A673 (cell line): ENCODE measurements at regions not wholly inside any gene's neighbourhood (a gene's known extent, or its start where the extent isn't known, plus 50 kb on each side); places are given as distances from the start of the nearest gene placed in this dataset.

Experiments used
- BruUV-seq: library from RNA; stranded (reverse); fragments of 400-500 nt; replicated peaks from 2 replicates; lab custom pipeline; 2021; lab: Mats Ljungman, UMichigan
- CTCF ChIA-PET: fragments of 300-600 bp; sonication (Branson Sonifier 250); formaldehyde crosslinking; loops from one replicate; lab custom pipeline; 2022; ENCODE audit warnings: antibody characterized with exemption; lab: Charles Lee
- POLR2A ChIA-PET: fragments of 300-600 bp; sonication (Branson Sonifier 250); formaldehyde crosslinking; loops from one replicate; lab custom pipeline; 2022; ENCODE audit warnings: antibody characterized with exemption; ENCODE audit not compliant: low non-redundant PET; lab: Charles Lee
- DNase-seq: peaks from one replicate; pipeline ENCODE4 v3.0.0-alpha.2; 2015; ENCODE audit warnings: low spot score
- H3K27ac ChIP-seq: fragments of 200-600 bp; sonication (generic); 2 replicates; pipeline ENCODE4 v1.5.1; 2016; ENCODE audit warnings: mixed run types, low read depth, mild to moderate bottlenecking, mixed read lengths, antibody characterized with exemption, low read length; ENCODE audit not compliant: poor library complexity, severe bottlenecking
- H3K27me3 ChIP-seq: fragments of 200-600 bp; sonication (generic); replicated peaks from 2 replicates; pipeline ENCODE4 v1.6.1; 2017; ENCODE audit warnings: mixed run types, low read depth, mild to moderate bottlenecking, mixed read lengths, antibody characterized with exemption, low read length; ENCODE audit not compliant: insufficient read depth, poor library complexity
- H3K36me3 ChIP-seq: fragments of 200-600 bp; sonication (generic); 2 replicates; pipeline ENCODE4 v1.6.1; 2016; ENCODE audit warnings: mixed run types, mild to moderate bottlenecking, mixed read lengths, antibody characterized with exemption, low read length; ENCODE audit not compliant: insufficient read depth, poor library complexity, severe bottlenecking
- H3K4me1 ChIP-seq: fragments of 200-600 bp; sonication (generic); 2 replicates; pipeline ENCODE4 v1.6.1; 2017; ENCODE audit warnings: mixed run types, mild to moderate bottlenecking, mixed read lengths, antibody characterized with exemption, low read length; ENCODE audit not compliant: insufficient read depth, poor library complexity, severe bottlenecking
- H3K4me3 ChIP-seq: fragments of 200-600 bp; sonication (generic); 2 replicates; pipeline ENCODE4 v1.5.1; 2016; ENCODE audit warnings: low read depth, mixed run types, mild to moderate bottlenecking, mixed read lengths, low read length; ENCODE audit not compliant: poor library complexity, severe bottlenecking
- H3K9me3 ChIP-seq: fragments of 200-600 bp; sonication (generic); 2 replicates; pipeline ENCODE4 v1.6.1; 2016; ENCODE audit warnings: mixed run types, low read depth, mild to moderate bottlenecking, mixed read lengths, antibody characterized with exemption, low read length; ENCODE audit not compliant: poor library complexity, severe bottlenecking
- CTCF ChIP-seq: fragments of 300-800, 200-600 bp; sonication (generic); conservative IDR thresholded peaks from 2 replicates; pipeline ENCODE4 v1.5.1; 2017; ENCODE audit warnings: low read depth, mild to moderate bottlenecking, antibody characterized with exemption, low read length, moderate library complexity, mixed read lengths
- EZH2 ChIP-seq: fragments of 200-600 bp; sonication (generic); IDR thresholded peaks from 2 replicates; pipeline ENCODE4 v1.6.1; 2017; ENCODE audit warnings: borderline replicate concordance, low read depth, mild to moderate bottlenecking, mixed read lengths, antibody characterized with exemption, low read length; ENCODE audit not compliant: poor library complexity, severe bottlenecking
- intact Hi-C: fragments of 100-400 bp; cut with micrococcal nuclease; formaldehyde crosslinking; loops from one replicate; pipeline ENCODE4 v1.10.0; 2022; ENCODE audit not compliant: unreplicated experiment

GRCh38 chr1:233452724-233453123 is 125.2 kb downstream of the MAP3K21 start:
- no peaks in the 10 kb centered on the region for H3K36me3 ChIP-seq
- no TSS peak for BruUV-seq
- TF ChIP-seq EZH2 (no peak), CTCF (no peak)
- H3K9me3 ChIP-seq = no peaks in the 10 kb centered on the region
- intact Hi-C loops = no loop called here
- H3K4me3 ChIP-seq = no peak overlapping the region
- no peak for DNase-seq
- H3K27me3 ChIP-seq = no peaks in the 10 kb centered on the region
- ChIA-PET CTCF (no interaction called here), POLR2A (no interaction called here)
- H3K4me1 ChIP-seq = peaks cover 6% of the 10 kb centered on the region
- no peak overlapping the region for H3K27ac ChIP-seq

GRCh38 chr1:233453433-233454200 is 126.1 kb downstream of the MAP3K21 start:
- Histone ChIP-seq H3K36me3 (no peaks in the 10 kb centered on the region), H3K4me1 (peaks cover 1% of the 10 kb centered on the region), H3K27me3 (no peaks in the 10 kb centered on the region), H3K4me3 (no peak overlapping the region), H3K27ac (no peak overlapping the region), H3K9me3 (no peaks in the 10 kb centered on the region)
- BruUV-seq = no TSS peak
- intact Hi-C loops = no loop called here
- ChIA-PET POLR2A (no interaction called here), CTCF (no interaction called here)
- no peak for DNase-seq
- no peak for TF ChIP-seq CTCF

DNA sequence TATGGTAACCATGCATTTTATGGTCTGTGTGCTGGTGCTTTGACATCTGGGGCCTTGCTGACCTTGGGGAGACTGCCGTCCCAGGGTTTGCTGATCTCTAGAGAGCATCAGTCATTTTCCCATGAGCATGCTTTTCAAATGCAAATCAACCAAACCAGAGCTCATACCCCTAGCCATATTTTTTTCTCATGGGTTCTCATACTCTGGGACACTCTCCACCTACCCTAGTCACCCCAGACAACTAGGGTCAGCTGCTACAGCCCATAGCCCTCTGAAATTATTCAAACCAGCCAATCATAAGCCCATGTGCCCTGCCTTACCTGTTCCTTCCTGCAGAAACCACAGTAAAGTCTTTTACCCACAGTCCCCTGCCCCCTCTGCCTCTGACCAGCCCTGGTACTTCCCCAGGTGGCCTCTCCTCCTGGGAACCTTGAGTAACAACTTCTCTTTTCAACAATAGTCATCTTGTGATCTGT is 132.0 kb downstream of the MAP3K21 start:
- POLR2A ChIA-PET = no interaction called here
- H3K4me3 ChIP-seq = no peak overlapping the region
- BruUV-seq = no TSS peak
- H3K36me3 ChIP-seq = no peaks in the 10 kb centered on the region
- H3K9me3 ChIP-seq = no peaks in the 10 kb centered on the region
- H3K27ac ChIP-seq = no peak overlapping the region
- intact Hi-C loops = no loop called here
- H3K27me3 ChIP-seq = peaks cover 3% of the 10 kb centered on the region
- CTCF ChIA-PET = no interaction called here
- no peaks in the 10 kb centered on the region for H3K4me1 ChIP-seq
- no peak for TF ChIP-seq CTCF
- TF ChIP-seq EZH2 = no peak
- no peak for DNase-seq
